ENCODE measurements at regions not wholly inside any gene's neighbourhood (a gene's known extent, or its start where the extent isn't known, plus 50 kb on each side); places are given as distances from the start of the nearest gene placed in this dataset.

DNA sequence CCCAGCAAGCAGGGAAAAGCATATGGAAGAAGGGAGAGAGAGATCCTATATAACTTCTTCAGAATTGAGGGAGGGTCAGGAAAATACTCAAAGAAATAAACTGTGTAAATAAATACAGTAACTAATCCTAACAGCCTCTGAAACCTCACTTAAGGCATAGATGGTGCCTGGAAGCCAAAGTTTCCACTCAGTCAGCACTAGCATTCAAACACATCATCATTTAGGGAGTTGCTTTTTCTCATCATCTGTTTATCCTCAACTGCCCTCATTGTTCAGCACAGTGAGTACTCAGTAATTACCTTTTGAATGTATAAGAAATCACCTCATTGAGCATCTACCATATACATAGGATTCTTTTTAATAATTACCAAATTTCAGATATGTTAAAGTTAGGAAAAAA lies 262.9 kb downstream of the C1D start:
- ATAC-seq, result no peak
- no peaks in the 10 kb centered on the region for H3K36me3 Mint-ChIP-seq
- ChIA-PET CTCF (no interaction called here), POLR2A (no interaction called here)
- H3K9me3 Mint-ChIP-seq, result peaks cover 4% of the 10 kb centered on the region; the same call in 1 of the 2 replicates
- TF ChIP-seq, protein P1, sequence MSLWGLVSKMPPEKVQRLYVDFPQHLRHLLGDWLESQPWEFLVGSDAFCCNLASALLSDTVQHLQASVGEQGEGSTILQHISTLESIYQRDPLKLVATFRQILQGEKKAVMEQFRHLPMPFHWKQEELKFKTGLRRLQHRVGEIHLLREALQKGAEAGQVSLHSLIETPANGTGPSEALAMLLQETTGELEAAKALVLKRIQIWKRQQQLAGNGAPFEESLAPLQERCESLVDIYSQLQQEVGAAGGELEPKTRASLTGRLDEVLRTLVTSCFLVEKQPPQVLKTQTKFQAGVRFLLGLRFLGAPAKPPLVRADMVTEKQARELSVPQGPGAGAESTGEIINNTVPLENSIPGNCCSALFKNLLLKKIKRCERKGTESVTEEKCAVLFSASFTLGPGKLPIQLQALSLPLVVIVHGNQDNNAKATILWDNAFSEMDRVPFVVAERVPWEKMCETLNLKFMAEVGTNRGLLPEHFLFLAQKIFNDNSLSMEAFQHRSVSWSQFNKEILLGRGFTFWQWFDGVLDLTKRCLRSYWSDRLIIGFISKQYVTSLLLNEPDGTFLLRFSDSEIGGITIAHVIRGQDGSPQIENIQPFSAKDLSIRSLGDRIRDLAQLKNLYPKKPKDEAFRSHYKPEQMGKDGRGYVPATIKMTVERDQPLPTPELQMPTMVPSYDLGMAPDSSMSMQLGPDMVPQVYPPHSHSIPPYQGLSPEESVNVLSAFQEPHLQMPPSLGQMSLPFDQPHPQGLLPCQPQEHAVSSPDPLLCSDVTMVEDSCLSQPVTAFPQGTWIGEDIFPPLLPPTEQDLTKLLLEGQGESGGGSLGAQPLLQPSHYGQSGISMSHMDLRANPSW (CRISPR knock-in tag; conservative IDR thresholded peaks at IDR 0.05; ENCODE audit: low read depth), result no peak
- TF ChIP-seq TEAD1 (CRISPR knock-in tag; IDR thresholded peaks at IDR 0.05) (no peak), MYBL2 (CRISPR knock-in tag; IDR thresholded peaks at IDR 0.05) (no peak), NR2C2 (CRISPR knock-in tag; IDR thresholded peaks at IDR 0.05) (no peak), ZNF416 (CRISPR knock-in tag; IDR thresholded peaks at IDR 0.05) (no peak), ELF4 (CRISPR knock-in tag; IDR thresholded peaks at IDR 0.05; ENCODE audit: low read depth) (no peak), NR3C1 (CRISPR knock-in tag; conservative IDR thresholded peaks at IDR 0.05; ENCODE audit: low read depth) (no peak), PRRX2 (CRISPR knock-in tag; IDR thresholded peaks at IDR 0.05) (no peak)
- TF ChIP-seq, protein P2, sequence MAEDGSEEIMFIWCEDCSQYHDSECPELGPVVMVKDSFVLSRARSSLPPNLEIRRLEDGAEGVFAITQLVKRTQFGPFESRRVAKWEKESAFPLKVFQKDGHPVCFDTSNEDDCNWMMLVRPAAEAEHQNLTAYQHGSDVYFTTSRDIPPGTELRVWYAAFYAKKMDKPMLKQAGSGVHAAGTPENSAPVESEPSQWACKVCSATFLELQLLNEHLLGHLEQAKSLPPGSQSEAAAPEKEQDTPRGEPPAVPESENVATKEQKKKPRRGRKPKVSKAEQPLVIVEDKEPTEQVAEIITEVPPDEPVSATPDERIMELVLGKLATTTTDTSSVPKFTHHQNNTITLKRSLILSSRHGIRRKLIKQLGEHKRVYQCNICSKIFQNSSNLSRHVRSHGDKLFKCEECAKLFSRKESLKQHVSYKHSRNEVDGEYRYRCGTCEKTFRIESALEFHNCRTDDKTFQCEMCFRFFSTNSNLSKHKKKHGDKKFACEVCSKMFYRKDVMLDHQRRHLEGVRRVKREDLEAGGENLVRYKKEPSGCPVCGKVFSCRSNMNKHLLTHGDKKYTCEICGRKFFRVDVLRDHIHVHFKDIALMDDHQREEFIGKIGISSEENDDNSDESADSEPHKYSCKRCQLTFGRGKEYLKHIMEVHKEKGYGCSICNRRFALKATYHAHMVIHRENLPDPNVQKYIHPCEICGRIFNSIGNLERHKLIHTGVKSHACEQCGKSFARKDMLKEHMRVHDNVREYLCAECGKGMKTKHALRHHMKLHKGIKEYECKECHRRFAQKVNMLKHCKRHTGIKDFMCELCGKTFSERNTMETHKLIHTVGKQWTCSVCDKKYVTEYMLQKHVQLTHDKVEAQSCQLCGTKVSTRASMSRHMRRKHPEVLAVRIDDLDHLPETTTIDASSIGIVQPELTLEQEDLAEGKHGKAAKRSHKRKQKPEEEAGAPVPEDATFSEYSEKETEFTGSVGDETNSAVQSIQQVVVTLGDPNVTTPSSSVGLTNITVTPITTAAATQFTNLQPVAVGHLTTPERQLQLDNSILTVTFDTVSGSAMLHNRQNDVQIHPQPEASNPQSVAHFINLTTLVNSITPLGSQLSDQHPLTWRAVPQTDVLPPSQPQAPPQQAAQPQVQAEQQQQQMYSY (CRISPR knock-in tag; IDR thresholded peaks at IDR 0.05), result no peak
- TF ChIP-seq, protein P3, sequence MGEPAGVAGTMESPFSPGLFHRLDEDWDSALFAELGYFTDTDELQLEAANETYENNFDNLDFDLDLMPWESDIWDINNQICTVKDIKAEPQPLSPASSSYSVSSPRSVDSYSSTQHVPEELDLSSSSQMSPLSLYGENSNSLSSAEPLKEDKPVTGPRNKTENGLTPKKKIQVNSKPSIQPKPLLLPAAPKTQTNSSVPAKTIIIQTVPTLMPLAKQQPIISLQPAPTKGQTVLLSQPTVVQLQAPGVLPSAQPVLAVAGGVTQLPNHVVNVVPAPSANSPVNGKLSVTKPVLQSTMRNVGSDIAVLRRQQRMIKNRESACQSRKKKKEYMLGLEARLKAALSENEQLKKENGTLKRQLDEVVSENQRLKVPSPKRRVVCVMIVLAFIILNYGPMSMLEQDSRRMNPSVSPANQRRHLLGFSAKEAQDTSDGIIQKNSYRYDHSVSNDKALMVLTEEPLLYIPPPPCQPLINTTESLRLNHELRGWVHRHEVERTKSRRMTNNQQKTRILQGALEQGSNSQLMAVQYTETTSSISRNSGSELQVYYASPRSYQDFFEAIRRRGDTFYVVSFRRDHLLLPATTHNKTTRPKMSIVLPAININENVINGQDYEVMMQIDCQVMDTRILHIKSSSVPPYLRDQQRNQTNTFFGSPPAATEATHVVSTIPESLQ (CRISPR knock-in tag; IDR thresholded peaks at IDR 0.05), result no peak
- TF ChIP-seq, protein P4, sequence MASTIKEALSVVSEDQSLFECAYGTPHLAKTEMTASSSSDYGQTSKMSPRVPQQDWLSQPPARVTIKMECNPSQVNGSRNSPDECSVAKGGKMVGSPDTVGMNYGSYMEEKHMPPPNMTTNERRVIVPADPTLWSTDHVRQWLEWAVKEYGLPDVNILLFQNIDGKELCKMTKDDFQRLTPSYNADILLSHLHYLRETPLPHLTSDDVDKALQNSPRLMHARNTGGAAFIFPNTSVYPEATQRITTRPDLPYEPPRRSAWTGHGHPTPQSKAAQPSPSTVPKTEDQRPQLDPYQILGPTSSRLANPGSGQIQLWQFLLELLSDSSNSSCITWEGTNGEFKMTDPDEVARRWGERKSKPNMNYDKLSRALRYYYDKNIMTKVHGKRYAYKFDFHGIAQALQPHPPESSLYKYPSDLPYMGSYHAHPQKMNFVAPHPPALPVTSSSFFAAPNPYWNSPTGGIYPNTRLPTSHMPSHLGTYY (CRISPR knock-in tag; IDR thresholded peaks at IDR 0.05), result no peak
- TF ChIP-seq, protein P5, sequence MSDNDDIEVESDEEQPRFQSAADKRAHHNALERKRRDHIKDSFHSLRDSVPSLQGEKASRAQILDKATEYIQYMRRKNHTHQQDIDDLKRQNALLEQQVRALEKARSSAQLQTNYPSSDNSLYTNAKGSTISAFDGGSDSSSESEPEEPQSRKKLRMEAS (CRISPR knock-in tag; IDR thresholded peaks at IDR 0.05), result no peak
- TF ChIP-seq, protein P6, sequence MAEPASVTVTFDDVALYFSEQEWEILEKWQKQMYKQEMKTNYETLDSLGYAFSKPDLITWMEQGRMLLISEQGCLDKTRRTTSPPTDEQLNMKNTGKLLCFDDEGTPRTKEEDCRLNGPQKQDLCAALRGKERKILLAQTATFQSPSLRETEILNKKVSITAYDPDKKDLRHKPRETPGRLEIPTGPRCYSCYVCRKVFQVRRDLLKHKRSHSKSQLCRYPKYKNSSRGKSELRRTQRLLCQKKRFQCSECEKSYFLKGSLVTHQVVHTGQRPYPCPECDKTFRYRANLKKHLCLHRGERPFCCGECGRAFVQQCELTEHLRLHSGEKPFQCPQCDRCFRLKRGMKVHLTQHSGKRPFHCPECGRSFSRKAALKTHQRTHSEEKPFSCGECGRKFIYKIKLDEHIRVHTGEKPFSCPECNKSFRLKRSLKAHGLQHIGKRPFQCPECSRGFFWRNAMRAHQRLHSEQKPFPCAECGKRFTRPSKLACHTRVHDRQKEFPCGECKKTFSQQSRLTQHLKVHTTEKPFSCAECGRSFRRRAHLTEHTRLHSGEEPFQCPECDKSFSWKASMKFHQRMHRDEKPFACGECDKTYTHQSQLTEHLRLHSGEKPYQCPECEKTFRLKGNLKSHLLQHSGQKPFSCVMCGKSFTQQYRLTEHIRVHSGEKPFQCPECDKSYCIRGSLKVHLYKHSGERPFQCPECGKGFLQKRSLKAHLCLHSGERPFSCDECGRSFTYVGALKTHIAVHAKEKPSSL (CRISPR knock-in tag; conservative IDR thresholded peaks at IDR 0.05), result no peak
- TF ChIP-seq, protein P7, sequence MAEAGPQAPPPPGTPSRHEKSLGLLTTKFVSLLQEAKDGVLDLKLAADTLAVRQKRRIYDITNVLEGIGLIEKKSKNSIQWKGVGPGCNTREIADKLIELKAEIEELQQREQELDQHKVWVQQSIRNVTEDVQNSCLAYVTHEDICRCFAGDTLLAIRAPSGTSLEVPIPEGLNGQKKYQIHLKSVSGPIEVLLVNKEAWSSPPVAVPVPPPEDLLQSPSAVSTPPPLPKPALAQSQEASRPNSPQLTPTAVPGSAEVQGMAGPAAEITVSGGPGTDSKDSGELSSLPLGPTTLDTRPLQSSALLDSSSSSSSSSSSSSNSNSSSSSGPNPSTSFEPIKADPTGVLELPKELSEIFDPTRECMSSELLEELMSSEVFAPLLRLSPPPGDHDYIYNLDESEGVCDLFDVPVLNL (CRISPR knock-in tag; IDR thresholded peaks at IDR 0.05; ENCODE audit: borderline replicate concordance, low read depth), result no peak
- no peak overlapping the region for H3K4me3 Mint-ChIP-seq
- H3K4me1 Mint-ChIP-seq, result peaks cover 10% of the 10 kb centered on the region
- H3K27me3 Mint-ChIP-seq (ENCODE audit: low read depth), result no peaks in the 10 kb centered on the region; the same call in 1 of the 2 replicates
- no peak for DNase-seq (ENCODE audit: low spot score)
- H3K27ac Mint-ChIP-seq, result no peak overlapping the region
